ENCODE measurements at regions not wholly inside any gene's neighbourhood (a gene's known extent, or its start where the extent isn't known, plus 50 kb on each side); places are given as distances from the start of the nearest gene placed in this dataset.
"Not testable (repeated sequence)": the region's sequence is repeated elsewhere in the genome, so short reads cannot be mapped to it uniquely, and the experiment has no call there.

GRCh38 chr6:10311546-10312405 is 103.1 kb downstream of the TFAP2A start:
- not testable (repeated sequence) for H3K4me1 Mint-ChIP-seq, ATAC-seq, H3K9me3 Mint-ChIP-seq, DNase-seq, H3K4me3 Mint-ChIP-seq, H3K27me3 Mint-ChIP-seq, H3K27ac Mint-ChIP-seq

- no peaks in the 10 kb centered on the region for H3K9me3 Mint-ChIP-seq
- DNase-seq (no peak), ATAC-seq (no peak)
Measured at GRCh38 chr6:10310826-10311225, 104.0 kb downstream of the TFAP2A start.

GRCh38 chr6:10310330-10310653 is 104.6 kb downstream of the TFAP2A start:
- DNase-seq: no peak
- Mint-ChIP-seq H3K27ac (no peak overlapping the region), H3K4me3 (no peak overlapping the region), H3K4me1 (no peaks in the 10 kb centered on the region), H3K27me3 (no peaks in the 10 kb centered on the region), H3K9me3 (no peaks in the 10 kb centered on the region)
- ATAC-seq: no peak

More at GRCh38 chr6:10310826-10311225, 104.0 kb downstream of the TFAP2A start:
- Mint-ChIP-seq H3K27me3 (no peaks in the 10 kb centered on the region), H3K4me1 (no peaks in the 10 kb centered on the region), H3K27ac (no peak overlapping the region), H3K4me3 (no peak overlapping the region)

GRCh38 chr6:10309457-10310329 is 105.2 kb downstream of the TFAP2A start:
- Mint-ChIP-seq H3K9me3 (no peaks in the 10 kb centered on the region), H3K4me1 (no peaks in the 10 kb centered on the region), H3K27ac (no peak overlapping the region), H3K27me3 (no peaks in the 10 kb centered on the region), H3K4me3 (no peak overlapping the region)
- ATAC-seq: no peak
- no peak for DNase-seq

- no peaks in the 10 kb centered on the region for H3K9me3 Mint-ChIP-seq
- H3K27me3 Mint-ChIP-seq: no peaks in the 10 kb centered on the region
- H3K4me3 Mint-ChIP-seq: no peak overlapping the region
- ATAC-seq: no peak
- H3K4me1 Mint-ChIP-seq: no peaks in the 10 kb centered on the region
- no peak overlapping the region for H3K27ac Mint-ChIP-seq
- DNase-seq: no peak
Measured at GRCh38 chr6:10307476-10307875, 107.4 kb downstream of the TFAP2A start.

- DNase-seq: no peak
- ATAC-seq: no peak
- no peaks in the 10 kb centered on the region for H3K27me3 Mint-ChIP-seq
- H3K4me1 Mint-ChIP-seq: no peaks in the 10 kb centered on the region
- no peak overlapping the region for H3K27ac Mint-ChIP-seq
- H3K9me3 Mint-ChIP-seq: no peaks in the 10 kb centered on the region
- no peak overlapping the region for H3K4me3 Mint-ChIP-seq
Measured at GRCh38 chr6:10307028-10307427, 107.8 kb downstream of the TFAP2A start.

GRCh38 chr6:10305790-10306415 is 109.0 kb downstream of the TFAP2A start:
- Mint-ChIP-seq H3K4me3 (no peak overlapping the region), H3K9me3 (no peaks in the 10 kb centered on the region), H3K27ac (no peak overlapping the region), H3K27me3 (no peaks in the 10 kb centered on the region), H3K4me1 (no peaks in the 10 kb centered on the region)
- ATAC-seq: no peak
- no peak for DNase-seq

GRCh38 chr6:10303608-10304506 is 111.0 kb downstream of the TFAP2A start:
- Mint-ChIP-seq H3K27ac (no peak overlapping the region), H3K4me1 (no peaks in the 10 kb centered on the region), H3K9me3 (no peaks in the 10 kb centered on the region), H3K4me3 (no peak overlapping the region), H3K27me3 (no peaks in the 10 kb centered on the region)
- no peak for ATAC-seq
- no peak for DNase-seq

- Mint-ChIP-seq H3K27ac (no peak overlapping the region), H3K4me3 (no peak overlapping the region), H3K4me1 (no peaks in the 10 kb centered on the region), H3K9me3 (no peaks in the 10 kb centered on the region), H3K27me3 (no peaks in the 10 kb centered on the region)
- DNase-seq (no peak), ATAC-seq (no peak)
Measured at GRCh38 chr6:10302566-10303235, 112.2 kb downstream of the TFAP2A start.

GRCh38 chr6:10300071-10300470 is 114.8 kb downstream of the TFAP2A start:
- Mint-ChIP-seq H3K4me1 (no peaks in the 10 kb centered on the region), H3K4me3 (no peak overlapping the region), H3K27ac (no peak overlapping the region), H3K9me3 (no peaks in the 10 kb centered on the region), H3K27me3 (no peaks in the 10 kb centered on the region)
- ATAC-seq: no peak
- no peak for DNase-seq

- H3K4me1 Mint-ChIP-seq: no peaks in the 10 kb centered on the region
- DNase-seq (no peak), ATAC-seq (no peak)
- no peak overlapping the region for H3K4me3 Mint-ChIP-seq
- H3K27me3 Mint-ChIP-seq: no peaks in the 10 kb centered on the region
- H3K27ac Mint-ChIP-seq: no peak overlapping the region
- no peaks in the 10 kb centered on the region for H3K9me3 Mint-ChIP-seq
Measured at GRCh38 chr6:10297832-10298231, 117.0 kb downstream of the TFAP2A start.

- Mint-ChIP-seq H3K4me3 (no peak overlapping the region), H3K27ac (no peak overlapping the region), H3K4me1 (no peaks in the 10 kb centered on the region), H3K9me3 (no peaks in the 10 kb centered on the region), H3K27me3 (no peaks in the 10 kb centered on the region)
- no peak for DNase-seq
- ATAC-seq: no peak
Measured at GRCh38 chr6:10278746-10279145, 136.1 kb downstream of the TFAP2A start.

GRCh38 chr6:10276660-10277287 is 138.1 kb downstream of the TFAP2A start:
- H3K27me3 Mint-ChIP-seq: no peaks in the 10 kb centered on the region
- H3K9me3 Mint-ChIP-seq: no peaks in the 10 kb centered on the region
- no peak overlapping the region for H3K27ac Mint-ChIP-seq
- H3K4me3 Mint-ChIP-seq: no peak overlapping the region
- ATAC-seq: no peak
- DNase-seq: no peak
- H3K4me1 Mint-ChIP-seq: no peaks in the 10 kb centered on the region

GRCh38 chr6:10276106-10276505 is 138.8 kb downstream of the TFAP2A start:
- ATAC-seq (no peak), DNase-seq (no peak)
- no peaks in the 10 kb centered on the region for H3K9me3 Mint-ChIP-seq
- H3K27ac Mint-ChIP-seq: no peak overlapping the region
- H3K4me1 Mint-ChIP-seq: no peaks in the 10 kb centered on the region
- H3K4me3 Mint-ChIP-seq: no peak overlapping the region
- no peaks in the 10 kb centered on the region for H3K27me3 Mint-ChIP-seq

Measured in stimulated activated naive CD8-positive, alpha-beta T cell treated with anti-CD3 and anti-CD28 coated beads, Interleukin-15, amount 100 ng/mL, for 72 hours (primary cell).